Endothelial cell of umbilical vein (primary cell): ENCODE measurements at regions not wholly inside any gene's neighbourhood (a gene's known extent, or its start where the extent isn't known, plus 50 kb on each side); places are given as distances from the start of the nearest gene placed in this dataset.

Source experiments
- BruUV-seq: library from RNA; stranded (reverse); fragments of 400-500 nt; replicated peaks from 2 replicates; lab custom pipeline; 2021; lab: Mats Ljungman, UMichigan
- CTCF ChIA-PET: fragments of 300-600, 350-600 bp; sonication (Branson Sonifier 250); formaldehyde crosslinking; loops from one replicate; lab custom pipeline; 2021; ENCODE audit warnings: antibody characterized with exemption, inconsistent platforms; lab: Charles Lee
- POLR2A ChIA-PET: fragments of 300-600, 350-600 bp; sonication (Branson Sonifier 250); formaldehyde crosslinking; loops from one replicate; lab custom pipeline; 2021; ENCODE audit warnings: antibody characterized with exemption, inconsistent platforms; lab: Charles Lee
- DNase-seq: peaks from one replicate; pipeline ENCODE4 v3.0.0-alpha.2; 2011; ENCODE audit warnings: low read depth, low spot score
- FAIRE-seq: peaks from 2 replicates; lab custom pipeline; 2011; peaks lifted over from hg19 to GRCh38; lab: Jason Lieb, UNC
- H2AFZ ChIP-seq: 2 replicates; pipeline ENCODE4 v1.6.0; 2012; ENCODE audit warnings: low read depth, low read length, control low read depth, inconsistent platforms
- H3K27ac ChIP-seq: 2 replicates; pipeline ENCODE4 v1.5.1; 2011; ENCODE audit warnings: low read depth, mild to moderate bottlenecking, control low read depth, low read length, moderate library complexity; ENCODE audit not compliant: insufficient read depth
- H3K27me3 ChIP-seq, 2 experiments: 2 replicates each; pipeline versions ENCODE4 v1.6.0 to v1.6.1; 2011; ENCODE audit warnings: low read length in 2 of 2, mixed read lengths in 1 of 2; ENCODE audit not compliant: control insufficient read depth in 2 of 2, insufficient read depth in 2 of 2
- H3K36me3 ChIP-seq, 2 experiments: 2 replicates in 1 of 2; 3 replicates in 1 of 2; pipeline ENCODE4 v1.5.1; 2011; ENCODE audit warnings: low read length in 2 of 2, mild to moderate bottlenecking in 1 of 2, moderate library complexity in 1 of 2; ENCODE audit not compliant: control insufficient read depth in 2 of 2, insufficient read depth in 2 of 2; ENCODE audit errors: extremely low read depth in 1 of 2
- H3K4me1 ChIP-seq: 3 replicates; pipeline ENCODE4 v1.5.1; 2011; ENCODE audit warnings: mild to moderate bottlenecking, low read length; ENCODE audit not compliant: control insufficient read depth, insufficient read depth; ENCODE audit errors: extremely low read depth
- H3K4me2 ChIP-seq: 2 replicates; pipeline ENCODE4 v1.6.1; 2011; ENCODE audit warnings: low read length, control low read depth, mixed read lengths; ENCODE audit not compliant: insufficient read depth
- H3K4me3 ChIP-seq, 3 experiments: fragments of 200-600 bp in 1 of 3; sonication (generic), shearing (Covaris generic) in 1 of 3; replicated peaks in 1 of 3; 2 replicates each; pipeline ENCODE4 v1.5.1; 2011 to 2016; ENCODE audit warnings: control low read depth in 3 of 3, low read length in 3 of 3, mild to moderate bottlenecking in 2 of 3, inconsistent platforms in 1 of 3, low read depth in 1 of 3, moderate library complexity in 1 of 3; ENCODE audit not compliant: insufficient read depth in 1 of 3
- H3K79me2 ChIP-seq: 2 replicates; pipeline ENCODE4 v1.6.0; 2012; ENCODE audit warnings: low read length, inconsistent platforms; ENCODE audit not compliant: control insufficient read depth, insufficient read depth
- H3K9ac ChIP-seq: replicated peaks from 2 replicates; pipeline ENCODE3; 2011; ENCODE audit warnings: low read length, control low read depth; ENCODE audit not compliant: insufficient read depth; ENCODE audit errors: extremely low read depth
- H3K9me1 ChIP-seq: replicated peaks from 3 replicates; pipeline ENCODE4 v1.6.0; 2011; ENCODE audit warnings: mild to moderate bottlenecking, low read length; ENCODE audit not compliant: control insufficient read depth, insufficient read depth; ENCODE audit errors: extremely low read depth
- H3K9me3 ChIP-seq: replicated peaks from 2 replicates; pipeline ENCODE4 v1.5.1; 2012; ENCODE audit warnings: low read length, inconsistent platforms; ENCODE audit not compliant: control insufficient read depth, insufficient read depth
- H4K20me1 ChIP-seq: replicated peaks from 2 replicates; pipeline ENCODE3; 2011; ENCODE audit warnings: mild to moderate bottlenecking, low read length; ENCODE audit not compliant: control insufficient read depth, insufficient read depth; ENCODE audit errors: extremely low read depth
- EZH2 ChIP-seq: IDR thresholded peaks from 2 replicates; pipeline ENCODE4 v1.6.1; 2012; ENCODE audit warnings: borderline replicate concordance, low read depth, mild to moderate bottlenecking, moderate library complexity, low read length, inconsistent platforms; ENCODE audit not compliant: severe bottlenecking
- FOS ChIP-seq: IDR thresholded peaks from 2 replicates; pipeline ENCODE4 v1.6.1; 2011; ENCODE audit warnings: mild to moderate bottlenecking, low read length, moderate library complexity, borderline replicate concordance; ENCODE audit not compliant: insufficient read depth
- GATA2 ChIP-seq: IDR thresholded peaks from 2 replicates; pipeline ENCODE4 v1.7.0; 2011; ENCODE audit warnings: low read depth, mild to moderate bottlenecking, moderate library complexity, mixed read lengths, low read length; ENCODE audit not compliant: insufficient read length, insufficient read depth
- JUN ChIP-seq: IDR thresholded peaks from 2 replicates; pipeline ENCODE4 v1.6.1; 2011; ENCODE audit warnings: borderline replicate concordance, low read depth; ENCODE audit not compliant: insufficient read length, insufficient read depth
- MYC ChIP-seq: IDR thresholded peaks from one replicate; pipeline ENCODE4 v1.6.1; 2011; ENCODE audit warnings: mild to moderate bottlenecking, low read depth, low read length
- POLR2A ChIP-seq: IDR thresholded peaks from 2 replicates; pipeline ENCODE4 v1.6.1; 2012; ENCODE audit warnings: low read depth, mild to moderate bottlenecking, control low read depth, low read length
- POLR2AphosphoS5 ChIP-seq: IDR thresholded peaks from 2 replicates; pipeline ENCODE4 v1.6.1; 2012; ENCODE audit warnings: low read depth, mild to moderate bottlenecking, control low read depth, low read length, moderate library complexity; ENCODE audit not compliant: insufficient read depth
- dilution Hi-C: fragments of 300-500 bp; cut with MboI; formaldehyde crosslinking; loops from one replicate; pipeline ENCODE4 v1.15.0; 2019; ENCODE audit warnings: low sequenced_read_pairs; ENCODE audit not compliant: extremely low pct_ligation_motif_present
- intact Hi-C: fragments of 100-400 bp; cut with micrococcal nuclease; formaldehyde crosslinking; loops from one replicate; pipeline ENCODE4 v1.10.0; 2022
- TF ChIP-seq, protein P1 (sequence below): IDR thresholded peaks from 2 replicates; pipeline ENCODE4 v1.6.1; 2011; ENCODE audit not compliant: insufficient read depth, insufficient read length
- TF ChIP-seq, protein P2 (sequence below), 2 donors: IDR thresholded peaks; 1 replicate in 1 of 2; 2 replicates in 1 of 2; pipeline ENCODE4 v1.5.1; 2011; ENCODE audit warnings: low read length in 2 of 2, mild to moderate bottlenecking in 2 of 2, moderate library complexity in 2 of 2, control low read depth in 1 of 2, inconsistent platforms in 1 of 2, low read depth in 1 of 2; ENCODE audit not compliant: insufficient read depth in 1 of 2; ENCODE audit errors: extremely low read depth in 1 of 2

DNA sequence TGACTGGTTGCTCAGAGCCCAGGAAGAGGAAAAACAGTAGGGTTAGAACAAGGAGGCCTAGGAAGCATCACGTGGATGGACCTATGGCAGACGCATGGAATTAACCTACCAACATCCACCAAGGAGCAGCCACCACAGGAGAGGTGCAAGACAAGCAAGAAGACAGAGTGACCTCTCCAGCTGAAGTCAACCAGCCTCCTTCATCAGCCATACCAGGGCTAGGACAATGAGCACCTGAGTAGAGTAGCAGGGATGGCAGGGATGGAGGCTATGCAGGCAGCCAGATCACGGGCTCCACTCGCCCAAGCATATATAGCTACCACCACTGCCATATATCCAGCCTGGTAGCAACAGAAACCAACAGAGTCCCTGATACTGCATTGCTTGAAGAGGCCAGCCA, 202.1 kb upstream of the B3GAT1 start:
- Histone ChIP-seq H3K36me3 (no peaks in the 10 kb centered on the region), H3K79me2 (no peaks in the 10 kb centered on the region), H3K9me3 (no peaks in the 10 kb centered on the region), H3K9ac (no peak overlapping the region), H3K4me3 (no peak overlapping the region), H3K27me3 (no peaks in the 10 kb centered on the region), H3K27ac (no peak overlapping the region), H3K4me1 (no peaks in the 10 kb centered on the region), H3K4me2 (no peak overlapping the region), H2AFZ (no peak overlapping the region), H3K9me1 (no peaks in the 10 kb centered on the region), H4K20me1 (no peaks in the 10 kb centered on the region)
- intact Hi-C loops (no loop called here), dilution Hi-C loops (no loop called here)
- CTCF ChIA-PET: no interaction called here
- POLR2A ChIA-PET: no interaction called here
- TF ChIP-seq MYC (no peak), POLR2A (no peak), FOS (no peak), GATA2 (no peak), POLR2AphosphoS5 (no peak), JUN (no peak), EZH2 (no peak)
- TF ChIP-seq, protein P1, sequence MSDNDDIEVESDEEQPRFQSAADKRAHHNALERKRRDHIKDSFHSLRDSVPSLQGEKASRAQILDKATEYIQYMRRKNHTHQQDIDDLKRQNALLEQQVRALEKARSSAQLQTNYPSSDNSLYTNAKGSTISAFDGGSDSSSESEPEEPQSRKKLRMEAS: no peak
- TF ChIP-seq, protein P2, sequence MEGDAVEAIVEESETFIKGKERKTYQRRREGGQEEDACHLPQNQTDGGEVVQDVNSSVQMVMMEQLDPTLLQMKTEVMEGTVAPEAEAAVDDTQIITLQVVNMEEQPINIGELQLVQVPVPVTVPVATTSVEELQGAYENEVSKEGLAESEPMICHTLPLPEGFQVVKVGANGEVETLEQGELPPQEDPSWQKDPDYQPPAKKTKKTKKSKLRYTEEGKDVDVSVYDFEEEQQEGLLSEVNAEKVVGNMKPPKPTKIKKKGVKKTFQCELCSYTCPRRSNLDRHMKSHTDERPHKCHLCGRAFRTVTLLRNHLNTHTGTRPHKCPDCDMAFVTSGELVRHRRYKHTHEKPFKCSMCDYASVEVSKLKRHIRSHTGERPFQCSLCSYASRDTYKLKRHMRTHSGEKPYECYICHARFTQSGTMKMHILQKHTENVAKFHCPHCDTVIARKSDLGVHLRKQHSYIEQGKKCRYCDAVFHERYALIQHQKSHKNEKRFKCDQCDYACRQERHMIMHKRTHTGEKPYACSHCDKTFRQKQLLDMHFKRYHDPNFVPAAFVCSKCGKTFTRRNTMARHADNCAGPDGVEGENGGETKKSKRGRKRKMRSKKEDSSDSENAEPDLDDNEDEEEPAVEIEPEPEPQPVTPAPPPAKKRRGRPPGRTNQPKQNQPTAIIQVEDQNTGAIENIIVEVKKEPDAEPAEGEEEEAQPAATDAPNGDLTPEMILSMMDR (IDR thresholded peaks at IDR 0.05; ENCODE audit: extremely low read depth in 1 of 2, insufficient read depth in 1 of 2, low read depth in 1 of 2, low read length in 2 of 2): no peak
- no peak for FAIRE-seq
- no peak for DNase-seq
- BruUV-seq: no TSS peak
